VCaP (cell line): ENCODE measurements at regions not wholly inside any gene's neighbourhood (a gene's known extent, or its start where the extent isn't known, plus 50 kb on each side); places are given as distances from the start of the nearest gene placed in this dataset.

Source experiments
- H3K27ac ChIP-seq: fragments of 450-650 bp; 2 replicates; pipeline ENCODE4 v1.5.1; 2017
- TF ChIP-seq, protein P1 (sequence below): fragments of 450-650 bp; conservative IDR thresholded peaks from 2 replicates; pipeline ENCODE4 v1.5.1; 2017; ENCODE audit warnings: mild to moderate bottlenecking, moderate library complexity

DNA sequence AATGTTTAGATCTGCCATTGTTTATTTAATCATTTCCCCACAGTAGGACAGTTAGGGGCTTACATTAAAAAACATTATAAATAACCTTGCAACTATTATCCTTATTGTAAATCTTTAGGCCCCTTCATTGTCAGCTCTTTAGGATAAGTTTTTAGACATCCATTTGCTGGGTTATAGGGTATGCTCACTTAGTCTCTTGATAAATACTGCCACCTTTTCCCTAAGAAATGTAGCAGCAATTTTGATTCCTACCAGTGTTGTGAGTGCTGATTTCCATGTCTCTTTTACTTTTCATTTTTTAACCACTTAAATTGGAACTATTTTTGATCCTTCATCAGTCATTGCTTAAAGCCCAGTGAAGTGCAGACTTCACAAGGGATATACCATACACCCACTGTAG is 94.4 kb downstream of the AVPR1A start:
- no peak overlapping the region for H3K27ac ChIP-seq
- TF ChIP-seq, protein P1, sequence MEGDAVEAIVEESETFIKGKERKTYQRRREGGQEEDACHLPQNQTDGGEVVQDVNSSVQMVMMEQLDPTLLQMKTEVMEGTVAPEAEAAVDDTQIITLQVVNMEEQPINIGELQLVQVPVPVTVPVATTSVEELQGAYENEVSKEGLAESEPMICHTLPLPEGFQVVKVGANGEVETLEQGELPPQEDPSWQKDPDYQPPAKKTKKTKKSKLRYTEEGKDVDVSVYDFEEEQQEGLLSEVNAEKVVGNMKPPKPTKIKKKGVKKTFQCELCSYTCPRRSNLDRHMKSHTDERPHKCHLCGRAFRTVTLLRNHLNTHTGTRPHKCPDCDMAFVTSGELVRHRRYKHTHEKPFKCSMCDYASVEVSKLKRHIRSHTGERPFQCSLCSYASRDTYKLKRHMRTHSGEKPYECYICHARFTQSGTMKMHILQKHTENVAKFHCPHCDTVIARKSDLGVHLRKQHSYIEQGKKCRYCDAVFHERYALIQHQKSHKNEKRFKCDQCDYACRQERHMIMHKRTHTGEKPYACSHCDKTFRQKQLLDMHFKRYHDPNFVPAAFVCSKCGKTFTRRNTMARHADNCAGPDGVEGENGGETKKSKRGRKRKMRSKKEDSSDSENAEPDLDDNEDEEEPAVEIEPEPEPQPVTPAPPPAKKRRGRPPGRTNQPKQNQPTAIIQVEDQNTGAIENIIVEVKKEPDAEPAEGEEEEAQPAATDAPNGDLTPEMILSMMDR, result peak; percentile 60

DNA sequence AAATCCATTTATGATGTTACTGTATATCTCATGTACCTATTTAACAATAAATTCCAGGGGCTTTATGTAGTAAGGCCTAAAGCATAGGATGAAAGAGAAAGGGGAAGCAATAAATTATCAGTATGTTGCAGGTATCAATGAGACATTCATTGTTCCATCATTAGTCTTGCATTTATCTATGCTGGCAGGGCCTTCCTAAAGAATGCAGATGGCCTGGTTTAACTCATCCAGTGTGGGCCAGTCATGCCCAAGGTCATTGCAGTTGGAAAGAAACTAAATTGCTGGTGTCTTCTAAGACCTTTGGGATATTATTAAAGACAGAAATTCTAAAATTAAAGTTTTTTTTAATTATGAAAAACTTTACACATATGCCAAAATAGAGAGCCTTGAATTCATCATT is 98.3 kb downstream of the AVPR1A start:
- no peak overlapping the region for H3K27ac ChIP-seq
- TF ChIP-seq, protein P1, result no peak

DNA sequence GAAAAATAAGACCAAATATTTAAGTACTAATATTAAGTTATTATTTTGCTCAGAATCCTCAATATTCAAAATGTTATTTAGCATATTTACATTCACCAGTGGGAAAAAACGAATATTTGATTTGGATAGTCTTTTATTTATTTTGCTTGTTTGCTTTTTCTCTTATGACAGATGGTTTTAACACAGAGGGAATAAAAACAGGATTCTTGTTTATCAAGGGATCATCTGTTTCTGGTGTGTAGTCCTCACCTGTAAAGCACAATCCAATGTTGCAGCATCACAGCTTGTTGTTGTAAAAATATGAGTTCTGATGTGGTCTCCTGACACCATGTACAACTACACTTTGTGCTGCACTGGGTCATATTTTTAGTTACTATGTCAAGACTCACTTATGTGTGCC is 103.9 kb downstream of the AVPR1A start:
- TF ChIP-seq, protein P1, result no peak

DNA sequence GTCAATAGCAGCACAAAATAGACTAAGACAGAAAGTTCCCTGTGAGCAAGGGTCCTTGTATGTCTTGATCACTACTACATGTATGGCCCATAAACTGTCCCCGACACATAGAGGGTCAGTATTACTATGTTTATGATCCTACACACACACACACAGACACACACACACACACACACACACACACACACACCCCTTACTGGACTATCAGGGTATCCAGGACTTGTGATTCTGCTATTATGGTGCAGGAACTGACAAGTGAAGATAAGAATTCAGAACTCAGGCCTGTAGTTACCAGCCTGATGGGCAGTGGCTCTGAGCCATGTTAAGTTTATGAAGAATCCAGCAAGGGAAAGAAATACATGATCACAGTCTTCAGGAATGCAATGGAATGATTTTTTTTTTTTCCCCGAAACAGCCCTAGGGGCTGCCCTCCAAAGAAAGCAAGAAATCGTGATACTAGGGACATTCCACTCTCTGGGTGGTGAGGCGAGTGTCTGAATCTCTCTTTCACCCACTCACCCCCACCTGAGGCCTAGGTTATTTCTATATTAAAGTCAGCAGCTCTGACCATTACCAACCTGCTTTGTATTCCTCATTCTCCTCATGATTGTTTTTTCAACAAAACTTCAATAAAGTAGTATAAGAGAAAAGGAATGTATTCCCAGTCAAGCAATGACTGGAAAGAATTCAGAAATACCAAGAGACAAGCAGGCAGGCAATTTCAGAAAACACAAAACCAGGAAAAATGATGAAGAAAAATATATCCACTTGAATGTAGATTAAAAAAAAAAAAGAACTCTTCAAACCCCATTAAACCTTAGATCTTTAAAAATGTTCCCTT is 105.8 kb downstream of the AVPR1A start:
- TF ChIP-seq, protein P1, result no peak
- no peak overlapping the region for H3K27ac ChIP-seq

More for the DNA sequence above, 103.9 kb downstream of the AVPR1A start:
- peak overlapping the region; percentile 59 for H3K27ac ChIP-seq

DNA sequence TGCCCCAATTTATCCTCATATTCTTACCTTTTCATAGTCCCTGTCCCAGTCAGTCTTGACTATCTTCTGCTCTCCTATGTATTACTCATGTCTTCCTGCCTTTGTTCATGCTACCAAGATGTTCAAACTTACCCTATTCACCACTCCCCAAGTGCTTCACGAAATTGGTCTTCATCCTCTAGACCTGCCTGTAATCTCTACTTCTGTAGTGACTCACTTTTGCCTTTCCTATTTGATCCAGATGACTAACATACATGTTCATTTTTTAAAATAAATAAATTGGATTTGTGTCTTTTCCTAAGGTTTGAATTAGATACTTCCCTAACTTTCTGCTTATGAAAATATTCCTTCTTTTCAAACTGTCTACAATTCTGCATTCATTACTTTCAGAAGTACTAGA is 107.7 kb upstream of the PPM1H start:
- TF ChIP-seq, protein P1, result no peak
- no peak overlapping the region for H3K27ac ChIP-seq

DNA sequence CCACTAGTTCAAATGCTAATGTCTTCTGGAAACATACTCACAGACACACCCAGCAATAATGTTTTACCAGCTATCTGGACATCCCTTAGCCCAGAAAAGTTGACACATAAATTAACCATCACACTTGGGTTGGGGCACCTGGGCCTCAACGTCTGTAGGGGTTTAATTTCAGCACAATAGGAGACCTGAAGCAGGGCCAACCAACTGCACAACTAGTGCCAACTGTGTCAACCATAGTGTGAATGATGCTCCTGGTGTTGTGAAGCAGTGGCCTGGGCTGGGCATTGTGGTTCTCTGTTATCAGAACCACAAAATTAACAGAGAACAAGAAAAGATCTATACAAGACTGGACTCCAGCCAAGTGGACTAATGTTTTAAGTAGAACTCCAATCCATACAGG is 106.7 kb upstream of the PPM1H start:
- TF ChIP-seq, protein P1, result no peak
- no peak overlapping the region for H3K27ac ChIP-seq

DNA sequence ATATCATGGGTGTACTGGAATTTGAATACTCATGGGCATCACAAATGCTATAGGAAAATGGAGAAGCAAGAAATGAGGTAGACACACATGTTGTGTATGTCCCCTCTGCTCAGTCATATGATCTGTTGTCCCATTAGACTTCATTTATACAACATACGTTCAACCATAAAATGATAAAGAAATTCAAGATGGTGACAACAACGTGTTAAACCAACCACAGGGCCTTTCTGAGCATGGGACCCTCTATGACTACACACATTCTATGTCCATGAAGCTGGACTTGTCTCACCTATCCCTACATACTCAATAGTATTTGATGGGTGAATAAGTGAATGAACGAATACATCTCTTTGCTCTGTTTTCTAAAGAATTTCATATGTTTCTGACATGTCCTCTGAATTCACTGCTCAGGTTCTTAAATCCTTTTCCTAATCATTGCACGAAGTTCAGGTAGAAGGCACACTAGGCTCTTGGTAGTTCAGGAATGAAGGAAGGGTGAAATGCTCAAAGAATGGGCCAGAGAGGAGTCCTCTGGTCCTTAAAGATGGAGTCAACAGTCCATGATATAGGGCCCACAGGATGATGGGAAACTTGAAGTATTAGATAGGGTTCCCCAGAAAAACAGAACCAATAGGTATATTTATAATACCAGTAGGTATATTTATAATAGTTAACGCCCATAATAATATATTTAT is 105.7 kb upstream of the PPM1H start:
- TF ChIP-seq, protein P1, result no peak
- no peak overlapping the region for H3K27ac ChIP-seq
